Ammon's horn (tissue), 1 donor: ENCODE measurements at regions not wholly inside any gene's neighbourhood (a gene's known extent, or its start where the extent isn't known, plus 50 kb on each side); places are given as distances from the start of the nearest gene placed in this dataset.

Source experiments
- DNase-seq: peaks from one replicate; pipeline ENCODE4 v3.0.0-alpha.2; 2016; ENCODE audit warnings: low spot score

- DNase-seq = no peak
These were observed 52.5 kb upstream of the SUCLG2 start for GRCh38 chr3:67706934-67707333.

GRCh38 chr3:67704322-67704721 lies 49.9 kb upstream of the SUCLG2 start:
- DNase-seq = no peak
